GM12801 (cell line): ENCODE measurements at regions not wholly inside any gene's neighbourhood (a gene's known extent, or its start where the extent isn't known, plus 50 kb on each side); places are given as distances from the start of the nearest gene placed in this dataset.

Source experiments
- CTCF ChIP-seq: IDR thresholded peaks from one replicate; pipeline ENCODE4 v1.5.1; 2011; ENCODE audit warnings: control low read depth; ENCODE audit not compliant: insufficient read length; ENCODE audit errors: extremely low read depth

GRCh38 chr16:9328411-9328810, 237.0 kb downstream of the HAPSTR1 start:
- TF ChIP-seq CTCF: no peak

GRCh38 chr16:9330095-9330494, 238.7 kb downstream of the HAPSTR1 start:
- TF ChIP-seq CTCF: no peak

GRCh38 chr16:9331503-9331902, 240.1 kb downstream of the HAPSTR1 start:
- no peak for TF ChIP-seq CTCF

- TF ChIP-seq CTCF: no peak
Observed at GRCh38 chr16:9332574-9333148, 241.2 kb downstream of the HAPSTR1 start.

GRCh38 chr16:9333469-9333868, 242.0 kb downstream of the HAPSTR1 start:
- TF ChIP-seq CTCF: no peak

- TF ChIP-seq CTCF: no peak
Observed at GRCh38 chr16:9334103-9334502, 242.7 kb downstream of the HAPSTR1 start.

- TF ChIP-seq CTCF: no peak
Observed at GRCh38 chr16:9337308-9338032, 246.0 kb downstream of the HAPSTR1 start.

- TF ChIP-seq CTCF: no peak
Observed at GRCh38 chr16:9338068-9338467, 246.6 kb downstream of the HAPSTR1 start.
